ENCODE measurements at regions not wholly inside any gene's neighbourhood (a gene's known extent, or its start where the extent isn't known, plus 50 kb on each side); places are given as distances from the start of the nearest gene placed in this dataset.

- no peak overlapping the region for H3K27ac ChIP-seq (ENCODE audit: low read depth, low read length, poor library complexity, severe bottlenecking)
- TF ChIP-seq CTCF (IDR thresholded peaks at IDR 0.05; ENCODE audit: low read length) (no peak), EZH2 (IDR thresholded peaks at IDR 0.05; ENCODE audit: borderline replicate concordance, low read length) (no peak)
- no peaks in the 10 kb centered on the region for H3K27me3 ChIP-seq (ENCODE audit: insufficient read depth, low read length)
Measured at GRCh38 chr3:111286746-111287145, 215.1 kb downstream of the NECTIN3 start.

GRCh38 chr3:111292117-111292516 is 220.5 kb downstream of the NECTIN3 start:
- H3K4me3 ChIP-seq (ENCODE audit: low read depth, low read length, poor library complexity, severe bottlenecking) = no peak overlapping the region
- no peaks in the 10 kb centered on the region for H3K27me3 ChIP-seq (ENCODE audit: insufficient read depth, low read length)
- no peaks in the 10 kb centered on the region for H3K9me3 ChIP-seq (ENCODE audit: low read length)
- TF ChIP-seq CTCF (IDR thresholded peaks at IDR 0.05; ENCODE audit: low read length) (no peak), EZH2 (IDR thresholded peaks at IDR 0.05; ENCODE audit: borderline replicate concordance, low read length) (no peak)
- H3K4me2 ChIP-seq (ENCODE audit: low read length) = no peak overlapping the region
- H3K4me1 ChIP-seq (ENCODE audit: insufficient read depth, low read length, severe bottlenecking) = no peaks in the 10 kb centered on the region
- no peak overlapping the region for H3K27ac ChIP-seq (ENCODE audit: low read depth, low read length, poor library complexity, severe bottlenecking)
- H3F3A ChIP-seq (ENCODE audit: insufficient read depth, low read length) = no peaks in the 10 kb centered on the region
- no peak overlapping the region for H2AFZ ChIP-seq (ENCODE audit: low read length)
- H4K20me1 ChIP-seq (ENCODE audit: insufficient read depth, low read length) = no peaks in the 10 kb centered on the region
- H3K9ac ChIP-seq (ENCODE audit: low read length) = no peak overlapping the region
- H3K9me2 ChIP-seq (ENCODE audit: low read depth, low read length) = no peaks in the 10 kb centered on the region
- no peaks in the 10 kb centered on the region for H3K79me2 ChIP-seq (ENCODE audit: insufficient read depth, low read length)
- H3K36me3 ChIP-seq (ENCODE audit: insufficient read depth, low read length) = no peaks in the 10 kb centered on the region

More at GRCh38 chr3:111286746-111287145, 215.1 kb downstream of the NECTIN3 start:
- Histone ChIP-seq H3K9ac (ENCODE audit: low read length) (no peak overlapping the region), H3K4me1 (ENCODE audit: insufficient read depth, low read length, severe bottlenecking) (no peaks in the 10 kb centered on the region), H3K9me3 (ENCODE audit: low read length) (no peaks in the 10 kb centered on the region), H3K79me2 (ENCODE audit: insufficient read depth, low read length) (no peaks in the 10 kb centered on the region), H3K36me3 (ENCODE audit: insufficient read depth, low read length) (no peaks in the 10 kb centered on the region), H3F3A (ENCODE audit: insufficient read depth, low read length) (no peaks in the 10 kb centered on the region), H2AFZ (ENCODE audit: low read length) (no peak overlapping the region), H3K4me3 (ENCODE audit: low read depth, low read length, poor library complexity, severe bottlenecking) (no peak overlapping the region), H3K4me2 (ENCODE audit: low read length) (no peak overlapping the region), H4K20me1 (ENCODE audit: insufficient read depth, low read length) (no peaks in the 10 kb centered on the region), H3K9me2 (ENCODE audit: low read depth, low read length) (no peaks in the 10 kb centered on the region)

- TF ChIP-seq CTCF (IDR thresholded peaks at IDR 0.05; ENCODE audit: low read length) (no peak), EZH2 (IDR thresholded peaks at IDR 0.05; ENCODE audit: borderline replicate concordance, low read length) (no peak)
- Histone ChIP-seq H3K27ac (ENCODE audit: low read depth, low read length, poor library complexity, severe bottlenecking) (no peak overlapping the region), H3K9me2 (ENCODE audit: low read depth, low read length) (no peaks in the 10 kb centered on the region), H2AFZ (ENCODE audit: low read length) (no peak overlapping the region), H3K9ac (ENCODE audit: low read length) (no peak overlapping the region), H3K4me2 (ENCODE audit: low read length) (no peak overlapping the region), H3K27me3 (ENCODE audit: insufficient read depth, low read length) (no peaks in the 10 kb centered on the region), H3K9me3 (ENCODE audit: low read length) (no peaks in the 10 kb centered on the region), H3K4me1 (ENCODE audit: insufficient read depth, low read length, severe bottlenecking) (no peaks in the 10 kb centered on the region), H3F3A (ENCODE audit: insufficient read depth, low read length) (no peaks in the 10 kb centered on the region), H3K36me3 (ENCODE audit: insufficient read depth, low read length) (no peaks in the 10 kb centered on the region), H3K79me2 (ENCODE audit: insufficient read depth, low read length) (no peaks in the 10 kb centered on the region), H4K20me1 (ENCODE audit: insufficient read depth, low read length) (no peaks in the 10 kb centered on the region), H3K4me3 (ENCODE audit: low read depth, low read length, poor library complexity, severe bottlenecking) (no peak overlapping the region)
Measured at GRCh38 chr3:111299192-111299615, 227.6 kb downstream of the NECTIN3 start.
